Neural cell (in vitro differentiated cells): ENCODE measurements at regions not wholly inside any gene's neighbourhood (a gene's known extent, or its start where the extent isn't known, plus 50 kb on each side); places are given as distances from the start of the nearest gene placed in this dataset.

Experiments used
- H2AFZ ChIP-seq: fragments of 200-600, 300-800 bp; sonication (generic), shearing (Covaris generic); 2 replicates; pipeline ENCODE4 v1.6.0; 2014; ENCODE audit warnings: low read depth, mild to moderate bottlenecking, antibody characterized with exemption, low read length, moderate library complexity
- H3F3A ChIP-seq: fragments of 200-600 bp; shearing (Covaris generic); 2 replicates; pipeline ENCODE4 v1.6.1; 2016; ENCODE audit warnings: mild to moderate bottlenecking, moderate library complexity, mixed read lengths, antibody characterized with exemption, low read length; ENCODE audit not compliant: insufficient read depth, poor library complexity, severe bottlenecking
- H3K27ac ChIP-seq: fragments of 200-600, 300-800 bp; sonication (generic), shearing (Covaris generic); 2 replicates; pipeline ENCODE4 v1.5.1; 2014; ENCODE audit warnings: mild to moderate bottlenecking, low read length, moderate library complexity
- H3K27me3 ChIP-seq: fragments of 300-800, 200-600 bp; sonication (generic), shearing (Covaris generic); 2 replicates; pipeline ENCODE4 v1.6.0; 2014; ENCODE audit warnings: mild to moderate bottlenecking, low read depth, low read length, moderate library complexity; ENCODE audit not compliant: insufficient read depth
- H3K36me3 ChIP-seq: fragments of 300-800, 200-600 bp; sonication (generic), shearing (Covaris generic); 2 replicates; pipeline ENCODE4 v1.5.1; 2014; ENCODE audit warnings: mild to moderate bottlenecking, antibody characterized with exemption, low read length, moderate library complexity; ENCODE audit not compliant: insufficient read depth
- H3K4me2 ChIP-seq: fragments of 300-800, 200-600 bp; sonication (generic), shearing (Covaris generic); 2 replicates; pipeline ENCODE4 v1.6.0; 2014; ENCODE audit warnings: mild to moderate bottlenecking, low read length
- H3K4me3 ChIP-seq: fragments of 300-800, 200-600 bp; sonication (generic), shearing (Covaris generic); 2 replicates; pipeline ENCODE4 v1.5.1; 2014; ENCODE audit warnings: mild to moderate bottlenecking, low read length, moderate library complexity
- H3K79me2 ChIP-seq: fragments of 200-600 bp; shearing (Covaris generic); replicated peaks from 2 replicates; pipeline ENCODE4 v1.6.0; 2014; ENCODE audit warnings: mild to moderate bottlenecking, low read length, moderate library complexity; ENCODE audit not compliant: insufficient read depth
- H3K9ac ChIP-seq: fragments of 300-800, 200-600 bp; sonication (generic), shearing (Covaris generic); 2 replicates; pipeline ENCODE4 v1.6.1; 2016; ENCODE audit warnings: mild to moderate bottlenecking, low read length, mixed read lengths
- H3K9me2 ChIP-seq: fragments of 200-600 bp; shearing (Covaris generic); 2 replicates; pipeline ENCODE4 v1.6.1; 2016; ENCODE audit warnings: mild to moderate bottlenecking, low read length, mixed read lengths; ENCODE audit not compliant: insufficient read depth
- H3K9me3 ChIP-seq: fragments of 200-600, 300-800 bp; sonication (generic), shearing (Covaris generic); 2 replicates; pipeline ENCODE4 v1.6.1; 2016; ENCODE audit warnings: mild to moderate bottlenecking, mixed run types, low read length, moderate library complexity, mixed read lengths
- H4K20me1 ChIP-seq: fragments of 200-600 bp; shearing (Covaris generic); 2 replicates; pipeline ENCODE4 v1.6.1; 2016; ENCODE audit warnings: mild to moderate bottlenecking, mixed run types; ENCODE audit not compliant: insufficient read depth
- CTCF ChIP-seq: fragments of 450-650 bp; IDR thresholded peaks from 2 replicates; pipeline ENCODE4 v1.5.1; 2014; ENCODE audit warnings: antibody characterized with exemption, mild to moderate bottlenecking, moderate library complexity; ENCODE audit not compliant: poor library complexity, severe bottlenecking
- EP300 ChIP-seq: fragments of 450-650 bp; conservative IDR thresholded peaks from 2 replicates; pipeline ENCODE4 v1.6.1; 2014; ENCODE audit warnings: antibody characterized with exemption, mild to moderate bottlenecking, moderate library complexity; ENCODE audit not compliant: poor library complexity, severe bottlenecking
- EZH2 ChIP-seq: fragments of 200-600, 300-800 bp; shearing (Covaris generic), sonication (generic); IDR thresholded peaks from 2 replicates; pipeline ENCODE4 v1.6.1; 2014; ENCODE audit warnings: antibody characterized with exemption, low read length, borderline replicate concordance, mild to moderate bottlenecking; ENCODE audit not compliant: insufficient read depth, poor library complexity, severe bottlenecking
- MXI1 ChIP-seq: fragments of 450-650 bp; conservative IDR thresholded peaks from 2 replicates; pipeline ENCODE4 v1.6.1; 2014; ENCODE audit warnings: antibody characterized with exemption, mild to moderate bottlenecking; ENCODE audit not compliant: poor library complexity, severe bottlenecking
- POLR2AphosphoS5 ChIP-seq: IDR thresholded peaks from 2 replicates; pipeline ENCODE4 v1.6.1; 2012
- RAD21 ChIP-seq: fragments of 450-650 bp; conservative IDR thresholded peaks from 2 replicates; pipeline ENCODE4 v1.6.1; 2014; ENCODE audit warnings: antibody characterized with exemption, mild to moderate bottlenecking, moderate library complexity
- REST ChIP-seq: IDR thresholded peaks from 2 replicates; pipeline ENCODE4 v1.6.1; 2012; ENCODE audit warnings: borderline replicate concordance
- SMC3 ChIP-seq: fragments of 450-650 bp; conservative IDR thresholded peaks from 2 replicates; pipeline ENCODE4 v1.6.1; 2014; ENCODE audit warnings: antibody characterized with exemption, mild to moderate bottlenecking, moderate library complexity; ENCODE audit not compliant: poor library complexity
- TAF1 ChIP-seq: IDR thresholded peaks from 2 replicates; pipeline ENCODE4 v1.6.1; 2012; ENCODE audit warnings: low read depth

GRCh38 chr5:124207118-124207517 is 539.3 kb downstream of the ZNF608 start:
- H3K4me2 ChIP-seq, result no peak overlapping the region
- no peak overlapping the region for H3K4me3 ChIP-seq
- H3K27me3 ChIP-seq, result no peaks in the 10 kb centered on the region
- H3K27ac ChIP-seq, result no peak overlapping the region
- H3F3A ChIP-seq, result no peaks in the 10 kb centered on the region
- no peaks in the 10 kb centered on the region for H3K9me2 ChIP-seq
- no peaks in the 10 kb centered on the region for H3K36me3 ChIP-seq
- no peaks in the 10 kb centered on the region for H4K20me1 ChIP-seq
- TF ChIP-seq RAD21 (no peak), CTCF (no peak), EP300 (no peak), TAF1 (no peak), EZH2 (no peak), SMC3 (no peak), REST (no peak), MXI1 (no peak), POLR2AphosphoS5 (no peak)
- H2AFZ ChIP-seq, result no peak overlapping the region
- H3K9me3 ChIP-seq, result peaks cover 6% of the 10 kb centered on the region
- no peak overlapping the region for H3K9ac ChIP-seq
- H3K79me2 ChIP-seq, result no peaks in the 10 kb centered on the region

GRCh38 chr5:124206540-124206939 is 539.9 kb downstream of the ZNF608 start:
- no peak overlapping the region for H3K4me2 ChIP-seq
- H3K9me3 ChIP-seq, result peaks cover 6% of the 10 kb centered on the region
- H4K20me1 ChIP-seq, result no peaks in the 10 kb centered on the region
- no peaks in the 10 kb centered on the region for H3F3A ChIP-seq
- no peak for TF ChIP-seq RAD21
- TF ChIP-seq POLR2AphosphoS5, result no peak
- TF ChIP-seq MXI1, result no peak
- TF ChIP-seq TAF1, result no peak
- no peak for TF ChIP-seq SMC3
- no peak for TF ChIP-seq REST
- TF ChIP-seq EP300, result no peak
- no peak for TF ChIP-seq CTCF
- no peak for TF ChIP-seq EZH2
- H2AFZ ChIP-seq, result no peak overlapping the region
- no peaks in the 10 kb centered on the region for H3K79me2 ChIP-seq
- no peak overlapping the region for H3K4me3 ChIP-seq
- H3K27me3 ChIP-seq, result no peaks in the 10 kb centered on the region
- H3K9ac ChIP-seq, result no peak overlapping the region
- H3K27ac ChIP-seq, result no peak overlapping the region
- H3K9me2 ChIP-seq, result no peaks in the 10 kb centered on the region
- H3K36me3 ChIP-seq, result no peaks in the 10 kb centered on the region
